HG03442 (cell line): ENCODE measurements at regions not wholly inside any gene's neighbourhood (a gene's known extent, or its start where the extent isn't known, plus 50 kb on each side); places are given as distances from the start of the nearest gene placed in this dataset.
"Not testable (repeated sequence)": the region's sequence is repeated elsewhere in the genome, so short reads cannot be mapped to it uniquely, and the experiment has no call there.

ENCODE experiments used
- ATAC-seq: cut with Tn5 transposase; IDR thresholded peaks from one replicate; pipeline ENCODE4 v1.9.1; 2021; ENCODE audit warnings: mild to moderate bottlenecking, moderate library complexity; ENCODE audit not compliant: unreplicated experiment

- ATAC-seq = no peak
Observed at GRCh38 chr7:55299273-55299967, 65.7 kb upstream of the LANCL2 start.

- peak; percentile 67 for ATAC-seq
Observed at GRCh38 chr7:55303220-55303619, 61.9 kb upstream of the LANCL2 start.

- ATAC-seq = no peak
Observed at GRCh38 chr7:55304018-55304762, 60.9 kb upstream of the LANCL2 start.

GRCh38 chr7:55305135-55305534 is 60.0 kb upstream of the LANCL2 start:
- ATAC-seq = no peak

- no peak for ATAC-seq
Observed at GRCh38 chr7:55306331-55306730, 58.8 kb upstream of the LANCL2 start.

- no peak for ATAC-seq
Observed at GRCh38 chr7:55307123-55307916, 57.8 kb upstream of the LANCL2 start.

GRCh38 chr7:55308186-55308929 is 56.8 kb upstream of the LANCL2 start:
- ATAC-seq = no peak

- peak; percentile 92 for ATAC-seq
Observed at GRCh38 chr7:55309040-55309991, 55.8 kb upstream of the LANCL2 start.

GRCh38 chr7:55310287-55311025 is 54.7 kb upstream of the LANCL2 start:
- no peak for ATAC-seq

GRCh38 chr7:55311892-55312291 is 53.2 kb upstream of the LANCL2 start:
- ATAC-seq = not testable (repeated sequence)

- not testable (repeated sequence) for ATAC-seq
Observed at GRCh38 chr7:55313671-55314070, 51.5 kb upstream of the LANCL2 start.

- no peak for ATAC-seq
Observed at GRCh38 chr7:55314967-55315366, 50.2 kb upstream of the LANCL2 start.
